Heart right ventricle (tissue), 16 donors: ENCODE measurements at regions not wholly inside any gene's neighbourhood (a gene's known extent, or its start where the extent isn't known, plus 50 kb on each side); places are given as distances from the start of the nearest gene placed in this dataset.

ENCODE experiments used
- ATAC-seq, 8 donors: fragments of 200-7000 bp; cut with Tn5 transposase; one replicate each; pipeline ENCODE4 v1.9.1; 2020; ENCODE audit warnings: mild to moderate bottlenecking in 8 of 8, moderate library complexity in 8 of 8, moderate number of reproducible peaks in 1 of 8
- DNase-seq, 2 donors: peaks; one replicate each; pipeline ENCODE4 v3.0.0-alpha.2; 2020
- H3K27ac ChIP-seq, 10 donors: fragments of 200-600 bp; sonication (generic) in 2 of 10; one replicate each; pipeline versions ENCODE4 v1.5.0 to v1.8.0; 2020 to 2022; ENCODE audit warnings: mild to moderate bottlenecking in 3 of 10
- H3K27me3 ChIP-seq, 7 donors: fragments of 200-600 bp; one replicate each; pipeline ENCODE4 v1.8.0; 2021 to 2022; ENCODE audit warnings: mild to moderate bottlenecking in 2 of 7
- H3K36me3 ChIP-seq, 9 donors: fragments of 200-600 bp; sonication (generic) in 1 of 9; one replicate each; pipeline versions ENCODE4 v1.5.0 to v1.8.0; 2020 to 2022; ENCODE audit warnings: mild to moderate bottlenecking in 2 of 9
- H3K4me1 ChIP-seq, 9 donors: fragments of 200-600 bp; sonication (generic) in 1 of 9; one replicate each; pipeline versions ENCODE4 v1.5.0 to v1.8.0; 2020 to 2022; ENCODE audit warnings: mild to moderate bottlenecking in 4 of 9
- H3K4me3 ChIP-seq, 10 donors: fragments of 200-600 bp; sonication (generic) in 2 of 10; one replicate each; pipeline versions ENCODE4 v1.5.0 to v1.8.0; 2020 to 2022; ENCODE audit warnings: mild to moderate bottlenecking in 7 of 10, moderate library complexity in 2 of 10
- H3K9me3 ChIP-seq, 11 donors: fragments of 200-600 bp in 10 of 11; sonication (generic) in 2 of 11; one replicate each; pipeline versions ENCODE4 v1.5.0 to v1.8.0; 2013 to 2022; ENCODE audit warnings: mild to moderate bottlenecking in 2 of 11, control low read depth in 1 of 11, moderate library complexity in 1 of 11
- WGBS, 2 donors: extraction: QIAGEN DNeasy Blood & Tissue Kit; methylation state at CpG; one replicate each; pipeline ENCODE4 v1.1.7; 2013; ENCODE audit warnings: inconsistent platforms in 1 of 2; 5-methylcytosine and 5-hydroxymethylcytosine counted together
- intact Hi-C, 10 donors: fragments of 100-400 bp; cut with DNase I; formaldehyde crosslinking; loops; one replicate each; pipeline versions ENCODE4 v1.11.1 to v1.14.2; 2022
- TF ChIP-seq, protein P1 (sequence below), 9 donors: fragments of 200-600 bp; sonication (generic) in 2 of 9; IDR thresholded peaks; one replicate each; pipeline versions ENCODE4 v1.5.0 to v1.8.0; 2021 to 2022; ENCODE audit warnings: antibody characterized with exemption in 9 of 9, mild to moderate bottlenecking in 5 of 9, moderate library complexity in 1 of 9
- donor health status: Arrhythmogenic right ventricular cardiomyopathy.
- donor health status: ischemic (EF 13 %, LVEDD 7.1; RV severe dilation, severe dysfunction).
- donor health status: healthy with polysubstance abuse.
- donor health status: DM: no; HTN: yes; CAD: no.
- donor health status: DM: no; HTN: no; CAD: no.
- donor health status: ischemic (EF 25% LVEDD 6.9; RV normal size, moderate dysfunction).
- donor health status: ischemic (EF 25% LVEDD 5.7; RV mildly dilated, moderate dysfunction).
- donor health status: healthy.
- donor health status: DM: yes; HTN: yes; CAD: no.
- donor health status: Ischemic cardiomyopathy.
- donor health status: ischemic (EF 35%, LVEDD 5.7; RV mildly dilated, moderate dysfunction).
- donor health status: nonischemic (EF 11% LVEDD 7.7; RV severe dilation, severe dysfunction).
- donor health status: DM: yes; HTN: yes; CAD: no.
- donor health status: PGD.
- donor health status: ischemic (EF 29% LVEDD 5.4; RV normal size, mild dysfunction).
- donor health status: nonischemic (EF 23%, LVEDD 6.1; RV moderate dilation, normal function).

DNA sequence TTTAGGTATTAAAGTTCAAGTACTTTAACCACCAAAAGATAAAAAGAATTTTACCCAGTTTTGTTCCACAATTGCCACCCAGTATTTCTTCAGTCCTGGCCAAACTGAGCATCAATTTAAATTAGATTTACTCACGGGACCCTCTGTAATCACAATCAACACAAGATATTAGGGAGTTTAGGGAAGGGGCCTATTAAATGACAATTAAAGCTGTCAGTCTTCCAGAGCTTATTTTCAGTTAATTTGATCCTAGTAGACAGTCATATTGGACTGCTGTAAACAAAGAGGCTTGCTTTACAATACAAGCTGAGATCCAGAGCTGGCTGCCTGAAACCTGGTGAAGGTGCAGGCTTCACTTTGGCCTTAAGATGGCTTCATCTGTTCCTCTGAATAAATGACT is 321.2 kb upstream of the NBEA start:
- 89 to 100% methylated on average over 1 of the region's 1 CpG for WGBS, 2 donors

DNA sequence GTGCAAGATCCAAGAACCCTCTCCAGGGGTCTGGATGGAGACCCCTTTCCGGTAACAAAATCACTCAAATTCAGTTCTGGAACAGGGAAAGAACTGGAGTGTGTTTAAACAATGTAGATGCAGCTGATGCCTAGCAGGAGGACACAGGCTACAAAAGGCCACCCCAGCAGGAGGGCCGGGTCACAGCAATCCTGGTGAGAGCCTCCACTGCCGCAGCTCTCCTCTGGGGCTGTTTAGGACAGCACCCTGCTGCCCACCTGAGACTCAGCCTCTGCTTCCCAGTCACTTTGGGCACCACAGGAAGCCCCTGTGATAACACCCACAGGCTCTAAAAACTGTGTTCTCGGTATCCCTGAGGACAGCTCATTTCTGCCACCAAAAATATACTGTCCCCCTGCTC is 318.7 kb upstream of the NBEA start:
- WGBS, 2 donors, result 76 to 85% methylated on average over 4 of the region's 4 CpGs
- H3K27me3 ChIP-seq, result no peaks in the 10 kb centered on the region
- H3K4me3 ChIP-seq, result no peak overlapping the region
- intact Hi-C loops, result no loop called here
- H3K9me3 ChIP-seq, result no peaks in the 10 kb centered on the region
- DNase-seq (no peak), ATAC-seq (no peak)
- no peaks in the 10 kb centered on the region for H3K36me3 ChIP-seq
- TF ChIP-seq, protein P1, sequence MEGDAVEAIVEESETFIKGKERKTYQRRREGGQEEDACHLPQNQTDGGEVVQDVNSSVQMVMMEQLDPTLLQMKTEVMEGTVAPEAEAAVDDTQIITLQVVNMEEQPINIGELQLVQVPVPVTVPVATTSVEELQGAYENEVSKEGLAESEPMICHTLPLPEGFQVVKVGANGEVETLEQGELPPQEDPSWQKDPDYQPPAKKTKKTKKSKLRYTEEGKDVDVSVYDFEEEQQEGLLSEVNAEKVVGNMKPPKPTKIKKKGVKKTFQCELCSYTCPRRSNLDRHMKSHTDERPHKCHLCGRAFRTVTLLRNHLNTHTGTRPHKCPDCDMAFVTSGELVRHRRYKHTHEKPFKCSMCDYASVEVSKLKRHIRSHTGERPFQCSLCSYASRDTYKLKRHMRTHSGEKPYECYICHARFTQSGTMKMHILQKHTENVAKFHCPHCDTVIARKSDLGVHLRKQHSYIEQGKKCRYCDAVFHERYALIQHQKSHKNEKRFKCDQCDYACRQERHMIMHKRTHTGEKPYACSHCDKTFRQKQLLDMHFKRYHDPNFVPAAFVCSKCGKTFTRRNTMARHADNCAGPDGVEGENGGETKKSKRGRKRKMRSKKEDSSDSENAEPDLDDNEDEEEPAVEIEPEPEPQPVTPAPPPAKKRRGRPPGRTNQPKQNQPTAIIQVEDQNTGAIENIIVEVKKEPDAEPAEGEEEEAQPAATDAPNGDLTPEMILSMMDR (IDR thresholded peaks at IDR 0.05), result no peak
- H3K4me1 ChIP-seq, result no peaks in the 10 kb centered on the region
- H3K27ac ChIP-seq, result no peak overlapping the region

More for the DNA sequence above, 321.2 kb upstream of the NBEA start:
- DNase-seq (no peak), ATAC-seq (no peak)
- intact Hi-C loops, result no loop called here
- H3K36me3 ChIP-seq, result no peaks in the 10 kb centered on the region
- H3K9me3 ChIP-seq, result no peaks in the 10 kb centered on the region
- no peak overlapping the region for H3K4me3 ChIP-seq
- no peak overlapping the region for H3K27ac ChIP-seq
- TF ChIP-seq, protein P1 (IDR thresholded peaks at IDR 0.05), result no peak
- H3K27me3 ChIP-seq, result no peaks in the 10 kb centered on the region
- H3K4me1 ChIP-seq, result no peaks in the 10 kb centered on the region

DNA sequence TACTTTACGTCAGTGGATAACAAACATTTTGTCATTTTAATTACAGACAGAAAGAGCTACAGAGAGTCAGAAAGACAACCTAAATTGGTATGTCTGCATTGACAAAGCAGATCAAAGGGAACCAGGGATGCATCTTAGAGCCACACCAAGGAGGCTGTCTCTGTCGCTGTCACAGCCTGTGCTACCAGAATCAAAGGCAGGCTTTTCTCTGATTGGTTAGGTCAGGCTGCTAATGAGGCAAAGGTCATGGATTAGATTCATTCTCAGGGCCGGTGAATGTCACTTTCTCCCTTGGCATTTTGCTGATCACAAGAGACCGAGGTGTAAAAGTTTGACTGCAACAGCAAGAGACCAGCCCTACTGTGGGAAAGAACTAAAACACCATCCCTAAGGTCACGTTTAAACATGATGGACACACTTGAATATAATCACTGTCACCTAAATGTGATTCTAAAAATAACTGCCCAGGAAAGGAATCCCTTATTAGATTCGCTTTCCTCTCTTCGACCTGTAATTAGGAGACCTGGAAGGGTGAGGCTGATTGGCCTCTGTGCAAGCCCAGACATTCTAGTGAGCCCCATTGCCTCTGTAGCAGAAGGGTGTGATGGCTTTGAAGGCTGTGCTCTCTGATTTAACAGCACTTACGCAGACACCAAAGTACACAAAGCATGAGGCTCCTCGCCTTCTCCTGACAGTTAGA is 314.4 kb upstream of the NBEA start:
- TF ChIP-seq, protein P1 (IDR thresholded peaks at IDR 0.05), result no peak
- H3K36me3 ChIP-seq, result no peaks in the 10 kb centered on the region
- H3K27me3 ChIP-seq, result no peaks in the 10 kb centered on the region
- DNase-seq (no peak), ATAC-seq (peak in 1 of 8 donors; percentile 67)
- H3K4me3 ChIP-seq, result no peak overlapping the region
- H3K9me3 ChIP-seq, result no peaks in the 10 kb centered on the region
- WGBS, 2 donors, result 59 to 64% methylated on average over 9 of the region's 9 CpGs
- H3K27ac ChIP-seq, result no peak overlapping the region
- intact Hi-C loops, result no loop called here
- no peaks in the 10 kb centered on the region for H3K4me1 ChIP-seq

DNA sequence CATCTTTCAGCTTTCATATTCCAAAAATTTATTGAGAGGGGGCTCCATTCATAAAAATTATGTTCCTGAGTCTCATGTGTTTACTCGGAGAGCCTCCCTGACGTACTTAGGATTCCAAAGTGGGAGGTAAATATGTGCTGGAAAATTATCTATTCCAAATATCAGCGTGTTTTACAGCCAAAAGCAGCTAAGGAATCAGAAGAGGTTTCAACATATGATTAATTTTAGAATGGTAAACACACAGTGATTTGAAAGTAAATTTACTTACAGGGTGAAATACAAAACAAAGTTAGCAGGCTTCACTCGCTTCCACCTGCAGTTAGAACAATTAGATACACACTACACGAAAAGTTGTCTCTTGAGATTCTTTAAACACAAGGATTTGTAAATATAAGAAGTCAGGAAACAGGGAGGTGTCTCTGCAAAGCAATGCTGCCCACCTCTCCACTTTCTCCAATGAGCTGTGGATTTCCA is 313.8 kb upstream of the NBEA start:
- 81 to 83% methylated on average over 5 of the region's 5 CpGs for WGBS, 2 donors
- Histone ChIP-seq H3K36me3 (no peaks in the 10 kb centered on the region), H3K27ac (no peak overlapping the region), H3K4me1 (no peaks in the 10 kb centered on the region), H3K4me3 (no peak overlapping the region), H3K9me3 (no peaks in the 10 kb centered on the region), H3K27me3 (no peaks in the 10 kb centered on the region)
- ATAC-seq (no peak), DNase-seq (no peak)
- intact Hi-C loops, result no loop called here
- TF ChIP-seq, protein P1 (IDR thresholded peaks at IDR 0.05), result no peak
